Left renal cortex interstitium (tissue), 4 donors: ENCODE measurements at regions not wholly inside any gene's neighbourhood (a gene's known extent, or its start where the extent isn't known, plus 50 kb on each side); places are given as distances from the start of the nearest gene placed in this dataset.
"Not testable (repeated sequence)": the region's sequence is repeated elsewhere in the genome, so short reads cannot be mapped to it uniquely, and the experiment has no call there.

ENCODE experiments used
- DNase-seq, 4 donors: peaks; one replicate each; pipeline ENCODE4 v3.0.0-alpha.2; 2013; ENCODE audit warnings: low read depth in 4 of 4, low spot score in 2 of 4, missing footprints in 1 of 4

DNA sequence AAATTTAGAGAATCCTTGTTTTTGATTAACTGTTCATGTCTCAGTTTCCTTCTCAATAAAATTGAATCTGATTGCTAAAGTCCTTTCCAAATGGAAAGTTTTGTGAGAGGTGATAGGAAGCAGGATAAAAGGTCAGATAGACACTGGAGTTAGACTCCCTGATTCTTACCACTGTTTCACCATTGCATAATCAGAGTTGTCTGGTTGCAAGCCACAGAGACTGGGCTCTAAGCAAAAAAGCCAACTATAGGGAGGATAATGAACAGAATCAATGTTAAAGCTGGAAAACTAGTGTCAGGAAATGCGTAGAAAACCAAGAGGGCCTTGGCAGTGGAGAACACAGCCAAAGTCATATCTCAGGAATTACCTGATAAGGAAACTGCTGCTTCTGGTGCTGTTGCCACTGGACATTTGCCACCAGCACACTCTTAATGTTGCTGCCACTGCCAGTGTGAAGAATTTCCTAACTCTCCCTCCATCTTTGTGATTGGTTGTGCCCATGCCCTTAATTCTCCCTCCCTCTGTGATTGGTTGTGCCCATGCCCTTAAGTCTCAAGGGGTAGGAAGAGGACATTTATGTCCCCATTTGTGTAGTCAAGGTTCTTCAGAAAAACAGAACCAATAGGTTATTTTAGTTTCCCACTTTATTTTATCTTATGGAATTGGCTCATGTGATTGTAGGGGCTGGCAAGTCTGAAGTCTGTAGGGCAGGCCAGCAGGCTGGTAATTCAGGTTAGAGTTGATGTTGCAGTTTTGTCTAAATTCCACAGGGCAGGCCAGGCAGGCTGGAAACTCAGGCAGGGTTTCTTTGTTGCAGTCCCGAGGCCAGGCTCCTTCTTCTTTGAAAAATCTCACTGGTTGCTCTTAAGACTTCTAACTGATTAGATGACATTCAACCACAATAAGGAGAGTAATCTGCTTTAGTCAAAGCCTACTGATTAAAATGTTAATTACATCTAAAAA, 639.0 kb downstream of the REEP3 start:
- no peak for DNase-seq

DNA sequence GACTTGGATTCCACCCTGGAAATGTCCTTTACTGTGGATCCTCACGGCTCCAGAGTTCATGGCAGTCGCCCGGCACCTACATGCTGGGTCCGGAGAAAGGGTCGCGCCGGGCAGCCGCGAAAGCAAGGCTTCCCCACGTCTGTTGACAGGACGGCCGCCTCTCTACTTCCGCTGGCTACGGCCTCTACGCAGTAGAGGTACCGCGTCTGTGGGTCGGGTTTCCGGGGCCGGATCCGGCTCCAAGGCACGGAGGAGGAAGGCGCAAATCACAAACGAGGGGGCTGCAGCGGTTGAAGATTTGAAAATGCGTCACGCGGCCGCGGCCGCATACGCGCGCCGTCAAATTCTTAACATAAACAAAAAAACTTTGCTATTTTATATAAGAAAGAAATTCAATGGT, 649.6 kb downstream of the REEP3 start:
- DNase-seq, result no peak

DNA sequence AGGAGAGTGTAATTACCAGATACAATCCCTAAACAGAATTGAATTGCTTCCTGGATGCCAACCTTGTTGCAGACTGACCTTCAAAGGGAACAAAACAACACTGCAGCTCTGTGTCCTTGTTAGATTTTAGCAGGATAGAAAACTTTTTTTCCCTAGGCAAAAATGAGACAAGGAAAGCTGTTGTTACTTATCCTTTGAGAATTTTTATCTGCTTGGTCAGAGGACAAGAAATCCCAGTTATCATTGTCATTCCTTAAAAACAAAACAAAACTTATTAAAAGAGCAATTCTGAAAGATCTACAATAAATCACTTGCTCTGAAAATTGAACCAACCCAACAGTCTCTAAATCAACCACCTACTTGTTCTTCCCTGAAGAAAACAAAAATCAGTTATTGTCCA, 652.6 kb downstream of the REEP3 start:
- DNase-seq, result no peak

DNA sequence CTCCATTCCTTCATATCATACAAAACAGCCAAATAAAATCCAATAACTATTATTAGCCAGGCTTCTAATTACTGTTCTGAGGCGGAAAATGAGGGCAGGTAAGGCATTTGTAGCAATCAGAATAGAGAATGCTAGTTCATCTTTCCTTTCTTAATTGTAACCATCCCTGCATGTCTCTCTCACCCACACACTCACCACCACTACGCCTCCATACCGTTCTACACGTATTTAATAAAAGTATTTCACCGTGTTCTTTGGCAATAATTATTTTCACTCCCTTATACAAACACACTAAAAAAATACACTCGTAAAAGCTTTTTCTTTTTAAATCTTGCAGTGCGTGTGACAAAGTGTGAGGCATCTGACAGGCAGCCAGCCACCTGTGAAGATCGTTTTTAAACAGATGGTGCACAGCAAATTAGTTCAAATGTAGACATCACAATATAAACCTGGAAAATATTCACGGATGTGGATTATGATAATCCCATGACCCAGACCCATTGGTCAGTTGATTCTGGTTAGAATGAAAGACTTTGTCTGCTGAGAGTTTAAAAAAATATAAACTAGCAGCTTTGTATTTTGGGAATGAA, 653.6 kb downstream of the REEP3 start:
- no peak for DNase-seq

DNA sequence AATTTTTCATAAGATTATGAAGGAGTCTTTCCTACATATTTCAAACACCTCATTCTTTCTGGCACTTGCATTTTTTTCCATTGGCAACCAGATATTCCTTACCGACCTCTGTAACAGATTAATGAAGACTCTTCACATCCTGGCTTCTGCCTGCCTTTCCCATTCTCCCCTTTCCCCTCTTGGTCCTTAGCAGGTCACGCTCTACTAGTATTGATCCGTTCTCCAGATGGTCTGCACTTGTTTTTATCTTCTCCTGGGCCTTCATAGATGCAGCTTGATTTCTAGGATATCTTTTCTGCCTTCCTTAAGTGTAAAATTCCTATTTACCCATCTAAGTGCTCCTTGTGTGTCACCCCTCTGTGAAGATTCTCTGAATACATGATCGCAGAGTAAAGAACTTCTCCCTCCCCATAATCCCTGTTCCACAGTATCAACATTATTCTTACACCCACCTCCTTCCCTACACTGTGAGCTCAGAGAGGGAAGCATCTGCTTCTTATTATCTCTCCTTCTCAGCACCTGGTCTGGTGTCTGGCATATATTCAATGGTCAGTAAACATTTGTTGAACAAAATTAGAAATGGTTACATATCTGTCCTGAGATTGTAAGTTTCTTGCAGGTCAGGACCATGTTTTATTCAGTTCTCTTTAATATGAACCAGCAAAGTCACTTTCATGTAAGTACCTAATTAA, 654.2 kb downstream of the REEP3 start:
- DNase-seq, result no peak

DNA sequence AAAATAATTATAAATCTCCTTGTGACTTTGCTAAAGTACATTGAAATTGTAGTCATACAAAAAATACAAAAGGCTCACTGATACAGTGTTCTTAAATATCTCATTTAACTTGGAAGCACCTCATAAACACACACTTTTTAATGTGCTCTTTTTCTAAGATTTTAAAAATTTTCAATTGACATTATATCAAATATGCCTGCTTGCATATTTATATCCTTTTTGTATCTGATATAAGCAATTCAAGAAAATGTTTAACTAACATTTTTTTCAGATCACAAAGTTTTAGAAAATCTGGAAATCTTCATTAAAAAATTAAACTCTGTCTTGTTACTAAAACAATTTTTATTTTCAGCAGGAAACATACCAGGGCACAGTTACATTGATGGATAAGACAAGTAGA, 661.5 kb downstream of the REEP3 start:
- DNase-seq, result no peak

DNA sequence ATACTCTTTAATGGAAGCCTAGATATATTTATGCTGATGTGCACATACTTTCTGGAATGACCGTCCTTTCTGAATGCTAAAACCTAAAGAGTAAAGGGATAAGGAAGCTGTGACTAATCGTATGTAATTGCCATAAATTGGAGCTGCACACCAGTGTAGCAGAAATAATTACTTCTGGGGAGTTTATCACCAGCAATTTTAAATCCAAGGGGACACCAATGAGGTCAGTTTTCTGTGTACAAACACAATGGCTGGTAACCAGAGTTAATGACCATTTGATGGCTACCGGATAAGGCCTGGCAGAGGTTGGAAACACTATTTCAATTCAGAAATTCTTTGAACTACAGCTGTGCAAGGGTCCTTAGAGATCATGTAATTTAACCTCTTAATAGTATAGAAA, 670.1 kb downstream of the REEP3 start:
- DNase-seq, result no peak

DNA sequence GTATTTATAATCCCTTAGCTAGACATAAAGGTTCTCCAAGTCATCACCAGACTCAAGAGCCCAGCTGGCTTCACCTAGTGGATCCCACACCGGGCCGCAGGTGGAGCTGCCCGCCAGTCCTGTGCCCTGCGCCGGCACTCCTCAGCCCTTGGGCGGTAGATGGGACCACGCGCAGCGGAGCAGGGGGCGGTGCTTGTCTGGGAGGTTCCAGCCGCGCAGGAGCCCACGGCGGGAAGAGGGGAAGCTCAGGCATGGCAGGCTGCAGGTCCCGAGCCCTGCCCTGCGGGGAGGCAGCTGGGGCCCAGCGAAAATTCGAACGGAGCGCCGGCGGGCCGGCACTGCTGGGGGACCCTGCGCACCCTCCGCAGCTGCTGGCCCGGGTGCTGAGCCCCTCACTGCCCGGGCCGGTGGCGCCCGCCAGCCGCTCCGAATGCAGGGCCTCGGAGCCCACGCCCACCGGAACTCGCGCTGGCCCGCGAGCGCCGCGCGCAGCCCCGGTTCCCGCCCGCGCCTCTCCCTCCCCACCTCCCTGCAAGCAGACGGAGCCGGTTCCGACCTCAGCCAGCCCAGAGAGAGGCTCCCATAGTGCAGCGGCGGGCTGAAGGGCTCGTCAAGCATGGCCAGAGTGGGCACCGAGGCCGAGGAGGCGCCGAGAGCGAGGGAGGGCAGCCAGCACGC, 675.6 kb downstream of the REEP3 start:
- DNase-seq, result no peak

DNA sequence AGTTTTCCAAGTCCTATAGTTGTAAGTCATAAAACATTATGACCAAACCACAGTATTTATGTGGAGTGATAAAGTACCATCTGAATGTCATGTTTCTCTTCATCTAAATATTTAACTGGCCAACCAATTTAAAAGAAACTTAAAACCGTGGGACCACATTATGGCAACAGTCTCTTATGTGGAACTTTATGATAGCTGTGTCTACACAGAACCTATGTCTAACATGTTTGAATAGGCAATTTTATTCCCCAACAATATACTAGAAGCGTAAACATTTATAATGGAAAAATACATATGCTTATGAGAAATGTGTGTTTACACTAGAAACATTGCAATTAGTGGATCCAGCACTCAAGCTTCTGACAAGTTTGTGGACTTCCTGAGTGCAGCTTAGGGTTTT, 680.7 kb downstream of the REEP3 start:
- no peak for DNase-seq

DNA sequence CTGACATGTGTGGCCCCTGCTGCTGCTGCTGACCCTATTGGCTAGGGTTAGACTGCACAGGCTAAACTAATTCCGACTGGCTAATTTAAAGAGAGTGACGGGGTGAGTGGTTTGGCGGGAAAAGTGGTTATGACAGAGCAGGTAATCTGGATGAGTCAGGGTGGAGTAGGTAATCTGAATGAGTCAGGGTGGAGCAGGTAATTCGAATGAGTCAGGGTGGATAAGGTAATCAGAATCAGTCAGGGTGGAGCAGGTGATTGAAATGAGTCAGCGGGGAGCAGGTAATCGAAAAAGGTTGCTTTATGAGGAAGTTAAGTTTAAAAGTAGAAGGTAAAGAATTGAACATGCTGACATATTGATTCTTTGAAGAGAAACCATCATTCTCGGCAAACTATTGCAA, 683.3 kb downstream of the REEP3 start:
- DNase-seq, result not testable (repeated sequence)

DNA sequence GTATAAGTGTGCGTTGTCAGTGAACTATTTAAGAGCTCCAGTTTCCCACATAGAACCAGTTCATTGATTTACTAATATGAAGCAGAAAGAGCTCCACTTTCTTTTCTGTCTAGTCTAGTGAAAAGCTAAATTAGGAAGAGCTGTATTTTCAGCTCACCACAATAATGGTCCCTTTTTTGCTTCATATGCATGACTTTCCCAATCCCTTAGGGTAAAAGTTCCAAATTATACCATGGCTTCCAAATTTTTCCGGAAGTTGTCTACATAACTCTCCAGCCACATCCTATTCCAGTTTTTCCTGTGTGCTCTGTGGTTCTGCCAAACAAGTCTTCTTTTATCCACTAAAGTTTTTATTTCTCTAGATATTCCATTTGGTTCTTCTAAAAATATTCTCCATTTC, 685.2 kb downstream of the REEP3 start:
- DNase-seq, result no peak

DNA sequence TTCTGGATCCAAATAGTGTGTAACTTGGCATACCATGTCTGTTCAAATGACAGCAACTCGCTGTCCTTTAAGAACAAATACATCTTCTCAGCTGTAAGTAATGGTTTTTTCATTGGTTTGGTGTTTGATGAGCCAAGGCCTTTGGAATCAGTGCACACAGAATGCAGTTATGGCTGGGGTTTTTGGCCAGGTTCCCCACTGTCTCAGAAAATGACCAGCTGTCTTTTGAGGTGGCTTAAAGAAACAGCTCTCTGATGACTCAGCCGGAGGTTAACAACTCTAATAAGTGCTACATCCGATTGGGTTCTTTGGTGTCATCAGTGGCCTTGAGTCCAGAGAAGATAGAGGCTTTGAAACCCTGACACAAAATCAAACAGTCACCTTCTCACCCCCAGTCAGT, 688.4 kb downstream of the REEP3 start:
- no peak for DNase-seq

DNA sequence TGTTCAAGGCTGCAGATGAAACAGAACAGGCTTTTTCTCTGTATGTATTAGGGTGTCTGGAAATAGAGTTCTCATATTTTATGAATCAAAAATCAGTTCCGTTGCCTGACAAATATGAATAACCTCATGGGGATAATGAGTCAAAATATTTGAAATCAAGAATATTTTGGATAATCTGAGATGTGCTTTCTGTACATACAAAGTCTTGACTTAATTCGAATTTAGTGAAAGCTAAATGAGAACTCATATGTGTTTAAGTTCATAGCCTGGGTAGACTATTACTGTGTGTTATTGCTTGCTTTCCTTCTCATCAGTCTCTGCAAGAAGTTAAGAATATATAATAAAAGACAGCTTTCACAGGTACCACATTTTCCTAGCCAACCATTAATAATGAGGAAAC, 689.0 kb downstream of the REEP3 start:
- DNase-seq, result no peak

DNA sequence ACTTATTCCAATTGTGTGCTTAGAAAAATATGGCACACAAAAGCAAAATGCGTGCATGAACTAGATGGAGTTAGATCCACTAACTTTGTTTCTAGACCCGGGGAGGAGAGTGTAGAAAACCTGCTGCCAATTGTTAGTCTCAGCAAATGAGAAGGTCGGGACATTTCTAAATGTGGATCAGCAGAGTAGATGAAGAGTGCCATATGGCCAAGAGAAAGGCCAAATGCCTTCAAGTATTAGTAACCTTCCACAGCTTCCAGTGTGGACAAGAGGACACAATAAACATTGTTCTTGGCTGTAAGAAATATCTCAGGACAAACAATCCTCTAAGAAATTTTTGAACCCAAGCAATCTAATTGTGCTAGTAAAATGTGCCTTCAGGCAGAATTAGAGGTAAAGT, 690.3 kb downstream of the REEP3 start:
- DNase-seq, result no peak

DNA sequence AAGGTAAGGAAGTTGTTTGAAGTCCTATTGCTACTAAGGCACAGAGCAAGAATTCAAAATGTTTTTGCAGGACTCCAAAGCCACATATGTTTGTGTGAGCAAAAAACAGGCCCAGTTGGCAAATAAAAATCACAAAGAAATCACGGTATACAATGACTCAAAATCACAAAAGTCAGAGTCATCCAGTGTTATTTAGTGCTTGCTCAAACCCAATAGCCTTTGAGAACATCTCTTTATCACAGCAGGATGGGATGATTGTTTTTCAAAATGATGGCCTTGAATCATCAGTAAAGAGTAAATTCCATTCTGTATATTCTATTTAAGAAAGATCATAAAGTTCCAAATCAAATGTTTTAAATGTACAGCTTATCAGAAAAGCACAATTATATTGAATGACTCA, 693.9 kb downstream of the REEP3 start:
- DNase-seq, result no peak

DNA sequence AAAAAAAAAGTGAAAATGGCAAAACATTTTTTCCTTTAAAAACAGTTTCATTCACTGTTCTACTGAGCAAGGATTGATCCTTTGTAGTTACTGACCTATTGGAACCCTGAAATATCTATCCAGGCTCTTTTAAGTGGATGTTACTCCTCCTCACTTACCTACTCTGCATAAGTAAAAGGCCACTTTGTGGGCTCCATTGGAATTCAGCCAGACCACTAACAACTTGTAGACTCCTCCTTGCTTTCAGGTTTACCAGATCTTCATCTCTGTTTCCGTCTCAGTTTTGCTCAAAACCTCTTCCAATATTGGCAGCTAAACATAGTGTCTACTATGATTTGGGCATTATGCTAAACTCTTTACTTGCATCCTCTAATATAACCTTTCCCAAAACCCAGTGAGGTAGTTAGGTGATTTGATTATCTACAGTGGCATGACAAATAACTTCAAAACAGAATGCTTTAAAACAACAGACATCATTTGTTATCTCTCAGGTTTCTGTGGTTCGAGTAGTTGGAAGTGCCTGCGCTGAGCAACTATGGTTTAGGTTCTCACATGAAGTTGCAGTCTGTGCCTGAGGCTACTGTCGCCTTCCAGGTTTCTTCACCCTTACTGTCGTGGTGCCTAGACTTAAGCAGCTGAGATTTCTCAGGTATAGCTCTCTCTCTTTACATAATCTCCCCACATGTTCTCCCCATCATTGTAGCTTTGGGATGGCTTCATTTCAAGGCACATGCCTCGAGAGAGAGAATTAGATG, 698.2 kb downstream of the REEP3 start:
- no peak for DNase-seq

DNA sequence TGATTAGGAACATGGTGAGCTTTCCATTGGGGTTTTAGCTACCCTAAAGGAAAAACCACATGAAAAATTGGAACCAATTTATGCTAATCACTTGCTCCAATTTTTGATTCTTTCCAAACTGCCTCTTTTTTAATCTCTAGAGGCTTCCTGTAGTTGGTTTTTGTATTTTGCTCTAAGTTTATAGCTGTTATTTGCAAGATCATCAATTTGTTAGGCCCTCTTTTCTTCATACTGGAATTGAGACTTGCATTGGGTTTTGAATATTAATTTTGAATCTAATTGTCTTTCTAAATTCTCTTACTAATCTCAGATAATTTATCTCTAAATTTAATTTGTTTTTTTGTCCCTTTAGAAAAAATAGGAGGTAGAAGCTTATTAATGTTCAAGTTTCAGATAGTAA, 713.3 kb downstream of the REEP3 start:
- no peak for DNase-seq

DNA sequence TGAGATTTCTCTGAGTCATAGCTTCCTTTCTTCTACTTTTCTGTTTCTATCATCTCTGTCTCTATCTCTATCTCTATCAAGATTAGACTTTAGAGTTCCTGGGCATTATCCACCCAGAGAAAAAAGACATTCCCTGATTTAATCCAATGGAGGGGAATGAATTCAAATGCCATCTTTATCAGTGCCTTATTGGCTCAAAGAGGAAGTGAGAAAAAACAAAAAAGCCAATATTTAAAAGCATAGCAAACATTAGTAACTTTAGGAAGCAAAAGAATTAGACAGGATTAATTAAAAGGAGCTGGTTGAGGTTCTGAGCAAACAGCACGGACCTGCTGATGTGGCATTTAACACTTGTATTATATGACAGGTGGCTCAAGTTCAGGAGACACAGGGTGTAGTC, 736.5 kb downstream of the REEP3 start:
- no peak for DNase-seq

DNA sequence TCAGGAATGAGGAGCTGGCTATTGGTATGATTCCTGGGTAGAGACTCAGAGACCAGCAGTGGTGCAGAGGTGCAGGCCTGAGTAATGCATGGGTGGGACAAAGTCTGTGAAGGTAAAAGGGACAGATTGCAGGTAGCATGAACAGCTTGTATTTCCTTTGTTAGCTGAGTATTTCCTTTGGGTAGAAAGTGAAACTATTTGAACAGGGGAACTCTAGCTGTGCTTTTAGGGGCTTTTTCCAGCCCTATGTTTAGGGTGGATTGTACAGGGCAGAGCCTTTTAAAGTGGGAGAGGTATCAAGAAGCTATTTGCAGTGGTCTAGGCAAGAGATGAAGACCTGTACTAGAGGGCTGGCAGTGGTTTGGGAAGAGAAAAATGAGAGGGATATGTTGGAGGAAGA, 739.9 kb downstream of the REEP3 start:
- DNase-seq, result no peak

DNA sequence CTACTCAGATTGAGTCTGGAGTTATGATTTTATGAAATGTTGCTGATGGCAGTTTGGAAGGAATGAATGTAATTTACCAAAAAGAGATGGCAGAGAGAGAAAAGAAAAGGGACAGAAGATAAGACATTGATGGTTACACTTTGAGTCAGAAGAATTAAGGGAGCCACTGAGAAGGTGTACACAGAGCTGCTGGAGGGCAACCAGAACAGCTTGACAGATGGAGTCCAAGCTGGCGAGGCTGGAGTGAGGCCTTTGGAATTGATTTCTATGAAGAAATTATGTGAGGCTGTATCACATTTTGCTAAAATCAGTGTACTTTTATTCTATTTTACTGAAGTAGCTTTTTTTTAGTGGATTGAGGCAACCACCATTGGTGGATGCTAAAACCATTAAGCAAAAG, 740.5 kb downstream of the REEP3 start:
- no peak for DNase-seq
